ENCODE measurements at regions not wholly inside any gene's neighbourhood (a gene's known extent, or its start where the extent isn't known, plus 50 kb on each side); places are given as distances from the start of the nearest gene placed in this dataset.

DNA sequence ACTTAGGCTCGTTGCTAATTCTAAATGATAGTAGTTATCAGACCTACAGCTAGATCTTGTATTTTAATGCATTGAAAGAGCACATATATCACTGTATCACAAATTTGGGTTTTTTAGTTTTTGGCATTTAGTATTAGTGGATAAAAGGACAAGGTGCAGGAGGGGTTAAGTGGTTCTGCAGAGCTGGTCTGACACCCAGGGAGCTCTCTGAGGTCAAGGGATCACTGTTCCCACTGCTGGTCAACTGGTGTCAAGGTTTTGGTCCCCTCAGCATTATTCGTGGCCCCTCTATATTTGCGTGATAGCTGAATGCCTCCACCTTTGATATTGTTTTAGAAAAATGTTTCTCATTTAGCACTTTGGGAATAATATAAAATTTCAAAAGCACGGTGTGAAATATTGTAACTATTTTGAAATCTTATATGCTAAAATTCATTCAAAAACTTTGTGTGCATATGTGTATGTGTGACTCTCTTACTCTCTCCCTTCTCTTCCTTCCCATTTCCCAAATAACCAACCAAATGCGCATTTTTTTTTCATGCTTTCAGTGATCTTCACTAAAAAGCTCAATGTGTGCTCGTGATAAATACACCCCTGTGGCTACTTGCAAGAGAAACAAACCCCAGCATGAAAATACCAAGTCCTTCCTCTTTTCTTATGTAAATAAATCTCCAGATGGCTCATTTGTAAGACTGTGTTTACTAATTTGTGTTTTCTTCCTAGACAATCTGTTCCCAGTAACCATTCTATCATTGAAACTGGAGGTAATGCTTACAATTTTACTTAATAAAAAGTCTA, 309.2 kb downstream of the FGFR2 start:
- Histone ChIP-seq H3K27ac (ENCODE audit: low read depth, low read length) (no peak overlapping the region), H3K27me3 (ENCODE audit: control insufficient read depth, insufficient read depth, low read length) (no peaks in the 10 kb centered on the region), H3K9me3 (ENCODE audit: control insufficient read depth, insufficient read depth, low read length) (peaks cover 22% of the 10 kb centered on the region), H3K4me3 (ENCODE audit: low read depth, low read length) (no peak overlapping the region)
- TF ChIP-seq, protein P1, sequence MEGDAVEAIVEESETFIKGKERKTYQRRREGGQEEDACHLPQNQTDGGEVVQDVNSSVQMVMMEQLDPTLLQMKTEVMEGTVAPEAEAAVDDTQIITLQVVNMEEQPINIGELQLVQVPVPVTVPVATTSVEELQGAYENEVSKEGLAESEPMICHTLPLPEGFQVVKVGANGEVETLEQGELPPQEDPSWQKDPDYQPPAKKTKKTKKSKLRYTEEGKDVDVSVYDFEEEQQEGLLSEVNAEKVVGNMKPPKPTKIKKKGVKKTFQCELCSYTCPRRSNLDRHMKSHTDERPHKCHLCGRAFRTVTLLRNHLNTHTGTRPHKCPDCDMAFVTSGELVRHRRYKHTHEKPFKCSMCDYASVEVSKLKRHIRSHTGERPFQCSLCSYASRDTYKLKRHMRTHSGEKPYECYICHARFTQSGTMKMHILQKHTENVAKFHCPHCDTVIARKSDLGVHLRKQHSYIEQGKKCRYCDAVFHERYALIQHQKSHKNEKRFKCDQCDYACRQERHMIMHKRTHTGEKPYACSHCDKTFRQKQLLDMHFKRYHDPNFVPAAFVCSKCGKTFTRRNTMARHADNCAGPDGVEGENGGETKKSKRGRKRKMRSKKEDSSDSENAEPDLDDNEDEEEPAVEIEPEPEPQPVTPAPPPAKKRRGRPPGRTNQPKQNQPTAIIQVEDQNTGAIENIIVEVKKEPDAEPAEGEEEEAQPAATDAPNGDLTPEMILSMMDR (IDR thresholded peaks at IDR 0.05; ENCODE audit: low read depth, low read length), result no peak
- CTCF ChIA-PET, result no interaction called here
- POLR2A ChIA-PET, result no interaction called here
- DNase-seq (ENCODE audit: low read depth, low spot score), result no peak

DNA sequence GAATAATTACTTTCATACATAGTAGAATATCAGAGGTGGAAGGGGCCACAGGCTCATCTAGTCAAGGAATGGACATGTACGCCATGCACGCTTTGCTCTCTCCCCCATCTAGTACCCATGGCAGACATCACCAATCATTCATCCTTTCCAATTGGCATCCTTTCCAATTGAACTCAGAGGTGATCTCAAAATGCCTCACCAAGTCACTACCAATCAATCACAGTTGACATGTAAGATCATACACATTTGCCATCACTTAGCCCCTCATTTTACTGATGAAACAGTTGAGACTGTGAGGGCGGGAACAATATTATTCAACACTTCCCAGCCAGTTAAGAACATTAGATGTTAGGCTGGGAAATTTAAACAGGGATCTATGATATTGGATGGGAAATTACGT, 308.4 kb downstream of the FGFR2 start:
- ChIA-PET POLR2A (no interaction called here), CTCF (no interaction called here)
- H3K4me3 ChIP-seq (ENCODE audit: low read depth, low read length), result no peak overlapping the region
- no peak overlapping the region for H3K27ac ChIP-seq (ENCODE audit: low read depth, low read length)
- TF ChIP-seq, protein P1 (IDR thresholded peaks at IDR 0.05; ENCODE audit: low read depth, low read length), result no peak
- H3K27me3 ChIP-seq (ENCODE audit: control insufficient read depth, insufficient read depth, low read length), result no peaks in the 10 kb centered on the region
- DNase-seq (ENCODE audit: low read depth, low spot score), result no peak
- peaks cover 27% of the 10 kb centered on the region for H3K9me3 ChIP-seq (ENCODE audit: control insufficient read depth, insufficient read depth, low read length)

GRCh38 chr10:121290674-121291073, 307.6 kb downstream of the FGFR2 start:
- DNase-seq (ENCODE audit: low read depth, low spot score), result no peak
- TF ChIP-seq, protein P1 (IDR thresholded peaks at IDR 0.05; ENCODE audit: low read depth, low read length), result no peak
- POLR2A ChIA-PET, result no interaction called here

GRCh38 chr10:121291376-121291775, 306.9 kb downstream of the FGFR2 start:
- H3K4me3 ChIP-seq (ENCODE audit: low read depth, low read length), result no peak overlapping the region
- H3K27ac ChIP-seq (ENCODE audit: low read depth, low read length), result no peak overlapping the region
- TF ChIP-seq, protein P1 (IDR thresholded peaks at IDR 0.05; ENCODE audit: low read depth, low read length), result no peak
- no peak for DNase-seq (ENCODE audit: low read depth, low spot score)
- H3K27me3 ChIP-seq (ENCODE audit: control insufficient read depth, insufficient read depth, low read length), result no peaks in the 10 kb centered on the region
- POLR2A ChIA-PET, result no interaction called here
- CTCF ChIA-PET, result no interaction called here
- peaks cover 27% of the 10 kb centered on the region for H3K9me3 ChIP-seq (ENCODE audit: control insufficient read depth, insufficient read depth, low read length)

More at GRCh38 chr10:121290674-121291073, 307.6 kb downstream of the FGFR2 start:
- CTCF ChIA-PET, result no interaction called here
- H3K27me3 ChIP-seq (ENCODE audit: control insufficient read depth, insufficient read depth, low read length), result no peaks in the 10 kb centered on the region
- H3K27ac ChIP-seq (ENCODE audit: low read depth, low read length), result no peak overlapping the region
- no peak overlapping the region for H3K4me3 ChIP-seq (ENCODE audit: low read depth, low read length)
- peaks cover 27% of the 10 kb centered on the region for H3K9me3 ChIP-seq (ENCODE audit: control insufficient read depth, insufficient read depth, low read length)

DNA sequence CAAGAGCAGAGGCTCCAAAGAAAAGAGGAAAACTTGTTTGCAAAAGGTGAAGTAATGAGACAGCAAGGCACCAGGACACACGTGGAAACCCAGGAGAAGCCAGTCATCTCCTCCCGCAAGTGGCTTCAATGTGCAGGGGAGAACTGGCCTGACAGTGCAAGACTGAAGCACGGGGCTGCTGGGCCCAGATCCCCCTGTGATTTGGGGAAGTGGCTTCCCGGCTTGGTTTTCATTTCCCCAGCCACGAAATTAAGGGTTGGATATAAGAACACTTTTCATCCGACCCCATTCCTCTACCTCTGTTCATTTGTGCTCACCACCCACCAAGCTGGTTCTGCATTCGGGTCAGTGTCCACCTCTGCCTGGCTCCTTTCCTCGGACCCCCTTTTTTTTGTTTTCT, 306.4 kb downstream of the FGFR2 start:
- CTCF ChIA-PET, result no interaction called here
- H3K27me3 ChIP-seq (ENCODE audit: control insufficient read depth, insufficient read depth, low read length), result no peaks in the 10 kb centered on the region
- no peak for DNase-seq (ENCODE audit: low read depth, low spot score)
- H3K4me3 ChIP-seq (ENCODE audit: low read depth, low read length), result no peak overlapping the region
- no peak overlapping the region for H3K27ac ChIP-seq (ENCODE audit: low read depth, low read length)
- POLR2A ChIA-PET, result no interaction called here
- TF ChIP-seq, protein P1 (IDR thresholded peaks at IDR 0.05; ENCODE audit: low read depth, low read length), result no peak
- H3K9me3 ChIP-seq (ENCODE audit: control insufficient read depth, insufficient read depth, low read length), result peaks cover 30% of the 10 kb centered on the region
